ENCODE measurements at regions not wholly inside any gene's neighbourhood (a gene's known extent, or its start where the extent isn't known, plus 50 kb on each side); places are given as distances from the start of the nearest gene placed in this dataset.

DNA sequence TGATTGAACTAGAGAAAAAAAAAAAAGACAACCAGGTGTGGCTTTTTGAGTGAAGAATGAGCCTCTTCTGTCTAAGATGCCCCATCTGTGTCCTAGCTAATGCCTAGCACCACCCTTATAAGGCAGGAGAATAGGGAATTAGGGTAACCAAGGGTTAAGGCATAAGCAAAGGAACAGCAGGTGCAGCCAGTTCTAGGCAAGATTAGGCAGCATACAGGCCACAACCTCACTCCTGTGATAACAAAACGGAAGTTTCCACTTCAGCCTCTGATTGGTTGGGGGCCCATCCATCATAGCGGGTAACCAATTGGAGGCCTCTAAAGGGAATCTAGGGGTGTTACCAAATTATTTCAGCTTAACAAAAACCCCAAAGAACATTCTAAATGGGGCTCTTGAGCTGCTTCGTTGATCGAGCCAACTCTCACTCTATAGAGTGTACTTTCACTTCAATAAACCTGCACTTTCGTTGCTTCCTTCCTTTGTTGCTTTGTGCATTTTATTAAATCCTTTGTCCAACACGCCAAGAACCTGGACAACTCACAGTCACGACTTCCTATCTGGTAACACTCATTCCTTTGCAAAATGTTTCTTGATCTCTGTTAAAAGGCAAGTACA, 61.9 kb upstream of the TAGAP start (continued):
- TF ChIP-seq, protein P1, sequence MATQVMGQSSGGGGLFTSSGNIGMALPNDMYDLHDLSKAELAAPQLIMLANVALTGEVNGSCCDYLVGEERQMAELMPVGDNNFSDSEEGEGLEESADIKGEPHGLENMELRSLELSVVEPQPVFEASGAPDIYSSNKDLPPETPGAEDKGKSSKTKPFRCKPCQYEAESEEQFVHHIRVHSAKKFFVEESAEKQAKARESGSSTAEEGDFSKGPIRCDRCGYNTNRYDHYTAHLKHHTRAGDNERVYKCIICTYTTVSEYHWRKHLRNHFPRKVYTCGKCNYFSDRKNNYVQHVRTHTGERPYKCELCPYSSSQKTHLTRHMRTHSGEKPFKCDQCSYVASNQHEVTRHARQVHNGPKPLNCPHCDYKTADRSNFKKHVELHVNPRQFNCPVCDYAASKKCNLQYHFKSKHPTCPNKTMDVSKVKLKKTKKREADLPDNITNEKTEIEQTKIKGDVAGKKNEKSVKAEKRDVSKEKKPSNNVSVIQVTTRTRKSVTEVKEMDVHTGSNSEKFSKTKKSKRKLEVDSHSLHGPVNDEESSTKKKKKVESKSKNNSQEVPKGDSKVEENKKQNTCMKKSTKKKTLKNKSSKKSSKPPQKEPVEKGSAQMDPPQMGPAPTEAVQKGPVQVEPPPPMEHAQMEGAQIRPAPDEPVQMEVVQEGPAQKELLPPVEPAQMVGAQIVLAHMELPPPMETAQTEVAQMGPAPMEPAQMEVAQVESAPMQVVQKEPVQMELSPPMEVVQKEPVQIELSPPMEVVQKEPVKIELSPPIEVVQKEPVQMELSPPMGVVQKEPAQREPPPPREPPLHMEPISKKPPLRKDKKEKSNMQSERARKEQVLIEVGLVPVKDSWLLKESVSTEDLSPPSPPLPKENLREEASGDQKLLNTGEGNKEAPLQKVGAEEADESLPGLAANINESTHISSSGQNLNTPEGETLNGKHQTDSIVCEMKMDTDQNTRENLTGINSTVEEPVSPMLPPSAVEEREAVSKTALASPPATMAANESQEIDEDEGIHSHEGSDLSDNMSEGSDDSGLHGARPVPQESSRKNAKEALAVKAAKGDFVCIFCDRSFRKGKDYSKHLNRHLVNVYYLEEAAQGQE (IDR thresholded peaks at IDR 0.05; ENCODE audit: borderline replicate concordance), result no peak
- TF ChIP-seq, protein P1 (CRISPR knock-in tag; IDR thresholded peaks at IDR 0.05; ENCODE audit: low read depth), result no peak
- TF ChIP-seq TGIF2 (CRISPR knock-in tag; IDR thresholded peaks at IDR 0.05), result no peak
- TF ChIP-seq FUS (optimal IDR thresholded peaks at IDR 0.05; ENCODE audit: low read depth, low read length), result no peak
- TF ChIP-seq ZNF431 (CRISPR knock-in tag; IDR thresholded peaks at IDR 0.05), result no peak
- TF ChIP-seq CHD2 (IDR thresholded peaks at IDR 0.05; ENCODE audit: low read depth, low read length), result peak; percentile 81
- TF ChIP-seq, protein P2, sequence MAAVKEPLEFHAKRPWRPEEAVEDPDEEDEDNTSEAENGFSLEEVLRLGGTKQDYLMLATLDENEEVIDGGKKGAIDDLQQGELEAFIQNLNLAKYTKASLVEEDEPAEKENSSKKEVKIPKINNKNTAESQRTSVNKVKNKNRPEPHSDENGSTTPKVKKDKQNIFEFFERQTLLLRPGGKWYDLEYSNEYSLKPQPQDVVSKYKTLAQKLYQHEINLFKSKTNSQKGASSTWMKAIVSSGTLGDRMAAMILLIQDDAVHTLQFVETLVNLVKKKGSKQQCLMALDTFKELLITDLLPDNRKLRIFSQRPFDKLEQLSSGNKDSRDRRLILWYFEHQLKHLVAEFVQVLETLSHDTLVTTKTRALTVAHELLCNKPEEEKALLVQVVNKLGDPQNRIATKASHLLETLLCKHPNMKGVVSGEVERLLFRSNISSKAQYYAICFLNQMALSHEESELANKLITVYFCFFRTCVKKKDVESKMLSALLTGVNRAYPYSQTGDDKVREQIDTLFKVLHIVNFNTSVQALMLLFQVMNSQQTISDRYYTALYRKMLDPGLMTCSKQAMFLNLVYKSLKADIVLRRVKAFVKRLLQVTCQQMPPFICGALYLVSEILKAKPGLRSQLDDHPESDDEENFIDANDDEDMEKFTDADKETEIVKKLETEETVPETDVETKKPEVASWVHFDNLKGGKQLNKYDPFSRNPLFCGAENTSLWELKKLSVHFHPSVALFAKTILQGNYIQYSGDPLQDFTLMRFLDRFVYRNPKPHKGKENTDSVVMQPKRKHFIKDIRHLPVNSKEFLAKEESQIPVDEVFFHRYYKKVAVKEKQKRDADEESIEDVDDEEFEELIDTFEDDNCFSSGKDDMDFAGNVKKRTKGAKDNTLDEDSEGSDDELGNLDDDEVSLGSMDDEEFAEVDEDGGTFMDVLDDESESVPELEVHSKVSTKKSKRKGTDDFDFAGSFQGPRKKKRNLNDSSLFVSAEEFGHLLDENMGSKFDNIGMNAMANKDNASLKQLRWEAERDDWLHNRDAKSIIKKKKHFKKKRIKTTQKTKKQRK (IDR thresholded peaks at IDR 0.05; ENCODE audit: borderline replicate concordance, low read depth, low read length), result peak; percentile 31; the same call in 1 of the 2 replicates
- TF ChIP-seq MECOM (CRISPR knock-in tag; IDR thresholded peaks at IDR 0.05), result no peak
- TF ChIP-seq, protein P3, sequence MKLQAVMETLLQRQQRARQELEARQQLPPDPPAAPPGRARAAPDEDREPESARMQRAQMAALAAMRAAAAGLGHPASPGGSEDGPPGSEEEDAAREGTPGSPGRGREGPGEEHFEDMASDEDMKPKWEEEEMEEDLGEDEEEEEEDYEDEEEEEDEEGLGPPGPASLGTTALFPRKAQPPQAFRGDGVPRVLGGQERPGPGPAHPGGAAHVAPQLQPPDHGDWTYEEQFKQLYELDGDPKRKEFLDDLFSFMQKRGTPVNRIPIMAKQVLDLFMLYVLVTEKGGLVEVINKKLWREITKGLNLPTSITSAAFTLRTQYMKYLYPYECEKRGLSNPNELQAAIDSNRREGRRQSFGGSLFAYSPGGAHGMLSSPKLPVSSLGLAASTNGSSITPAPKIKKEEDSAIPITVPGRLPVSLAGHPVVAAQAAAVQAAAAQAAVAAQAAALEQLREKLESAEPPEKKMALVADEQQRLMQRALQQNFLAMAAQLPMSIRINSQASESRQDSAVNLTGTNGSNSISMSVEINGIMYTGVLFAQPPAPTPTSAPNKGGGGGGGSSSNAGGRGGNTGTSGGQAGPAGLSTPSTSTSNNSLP (IDR thresholded peaks at IDR 0.05; ENCODE audit: borderline replicate concordance, low read depth, low read length), result no peak
- TF ChIP-seq ZBTB8A (IDR thresholded peaks at IDR 0.05; ENCODE audit: partially characterized antibody), result no peak
- TF ChIP-seq DIDO1 (tag; IDR thresholded peaks at IDR 0.05; ENCODE audit: low read depth), result no peak
- TF ChIP-seq, protein P4, sequence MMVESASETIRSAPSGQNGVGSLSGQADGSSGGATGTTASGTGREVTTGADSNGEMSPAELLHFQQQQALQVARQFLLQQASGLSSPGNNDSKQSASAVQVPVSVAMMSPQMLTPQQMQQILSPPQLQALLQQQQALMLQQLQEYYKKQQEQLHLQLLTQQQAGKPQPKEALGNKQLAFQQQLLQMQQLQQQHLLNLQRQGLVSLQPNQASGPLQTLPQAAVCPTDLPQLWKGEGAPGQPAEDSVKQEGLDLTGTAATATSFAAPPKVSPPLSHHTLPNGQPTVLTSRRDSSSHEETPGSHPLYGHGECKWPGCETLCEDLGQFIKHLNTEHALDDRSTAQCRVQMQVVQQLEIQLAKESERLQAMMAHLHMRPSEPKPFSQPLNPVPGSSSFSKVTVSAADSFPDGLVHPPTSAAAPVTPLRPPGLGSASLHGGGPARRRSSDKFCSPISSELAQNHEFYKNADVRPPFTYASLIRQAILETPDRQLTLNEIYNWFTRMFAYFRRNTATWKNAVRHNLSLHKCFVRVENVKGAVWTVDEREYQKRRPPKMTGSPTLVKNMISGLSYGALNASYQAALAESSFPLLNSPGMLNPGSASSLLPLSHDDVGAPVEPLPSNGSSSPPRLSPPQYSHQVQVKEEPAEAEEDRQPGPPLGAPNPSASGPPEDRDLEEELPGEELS (CRISPR knock-in tag; IDR thresholded peaks at IDR 0.05; ENCODE audit: borderline replicate concordance), result no peak
- TF ChIP-seq ZFP1 (CRISPR knock-in tag; IDR thresholded peaks at IDR 0.05), result no peak
